Astrocyte of the spinal cord (primary cell): ENCODE measurements at regions not wholly inside any gene's neighbourhood (a gene's known extent, or its start where the extent isn't known, plus 50 kb on each side); places are given as distances from the start of the nearest gene placed in this dataset.

Experiments
- DNase-seq: peaks from one replicate; pipeline ENCODE4 v3.0.0; 2011; ENCODE audit warnings: low read depth, low spot score
- H3K4me3 ChIP-seq: 2 replicates; pipeline ENCODE4 v1.5.1; 2011; ENCODE audit warnings: low read depth, mild to moderate bottlenecking, low read length, moderate library complexity
- CTCF ChIP-seq: IDR thresholded peaks from 2 replicates; pipeline ENCODE4 v1.5.1; 2012; ENCODE audit warnings: low read depth, mild to moderate bottlenecking, low read length, inconsistent platforms
- in situ Hi-C: cut with HindIII; loops from 2 replicates; pipeline ENCODE4 v1.10.0; 2017; ENCODE audit warnings: low sequenced_read_pairs

- H3K4me3 ChIP-seq: no peak overlapping the region
- no peak for DNase-seq
- in situ Hi-C loops: no loop called here
- no peak for TF ChIP-seq CTCF
Measured at GRCh38 chr1:59184365-59184905, 112.5 kb upstream of the FGGY start.

- in situ Hi-C loops: no loop called here
- TF ChIP-seq CTCF: no peak
- no peak for DNase-seq
- no peak overlapping the region for H3K4me3 ChIP-seq
Measured at GRCh38 chr1:59185163-59185860, 111.6 kb upstream of the FGGY start.

GRCh38 chr1:59186656-59187055 is 110.2 kb upstream of the FGGY start:
- TF ChIP-seq CTCF: peak; percentile 18
- peak; percentile 79 for DNase-seq
- in situ Hi-C loops: no loop called here
- no peak overlapping the region for H3K4me3 ChIP-seq

- DNase-seq: no peak
- H3K4me3 ChIP-seq: no peak overlapping the region
- in situ Hi-C loops: no loop called here
- no peak for TF ChIP-seq CTCF
Measured at GRCh38 chr1:59188413-59189213, 108.3 kb upstream of the FGGY start.

- DNase-seq: no peak
- in situ Hi-C loops: no loop called here
- no peak overlapping the region for H3K4me3 ChIP-seq
- TF ChIP-seq CTCF: no peak
Measured at GRCh38 chr1:59193443-59194093, 103.3 kb upstream of the FGGY start.

GRCh38 chr1:59194621-59195020 is 102.3 kb upstream of the FGGY start:
- DNase-seq: no peak
- TF ChIP-seq CTCF: no peak
- in situ Hi-C loops: no loop called here
- no peak overlapping the region for H3K4me3 ChIP-seq
